Kidney (tissue), 13 donors: ENCODE measurements at regions not wholly inside any gene's neighbourhood (a gene's known extent, or its start where the extent isn't known, plus 50 kb on each side); places are given as distances from the start of the nearest gene placed in this dataset.

Experiments
- DNase-seq, 5 donors: peaks; one replicate each; pipeline ENCODE4 v3.0.0-alpha.2; 2013 to 2020
- FAIRE-seq: peaks from 2 replicates; lab custom pipeline; 2012; peaks lifted over from hg19 to GRCh38; lab: Jason Lieb, UNC
- H3K27ac ChIP-seq, 2 donors: one replicate each; pipeline ENCODE4 v1.7.0; 2013; ENCODE audit warnings: low read depth in 2 of 2, low read length in 2 of 2, inconsistent platforms in 1 of 2
- H3K27me3 ChIP-seq: one replicate; pipeline ENCODE4 v1.7.1; 2013; ENCODE audit warnings: low read length, inconsistent platforms; ENCODE audit not compliant: control insufficient read depth, insufficient read depth
- H3K36me3 ChIP-seq, 3 donors: one replicate each; pipeline versions ENCODE4 v1.7.0 to v1.7.1; 2013; ENCODE audit warnings: low read length in 3 of 3, control low read depth in 1 of 3, inconsistent platforms in 1 of 3; ENCODE audit not compliant: insufficient read depth in 3 of 3, control insufficient read depth in 2 of 3
- H3K4me1 ChIP-seq, 3 donors: one replicate each; pipeline versions ENCODE4 v1.7.0 to v1.7.1; 2013; ENCODE audit warnings: low read length in 3 of 3, inconsistent platforms in 1 of 3, low read depth in 1 of 3; ENCODE audit not compliant: control insufficient read depth in 2 of 3, insufficient read depth in 2 of 3
- H3K4me3 ChIP-seq, 3 donors: one replicate each; pipeline versions ENCODE4 v1.7.0 to v1.8.1; 2013; ENCODE audit warnings: low read length in 3 of 3, control low read depth in 1 of 3, inconsistent platforms in 1 of 3
- H3K9ac ChIP-seq, 3 donors: one replicate each; pipeline versions ENCODE4 v1.7.0 to v1.7.1; 2013; ENCODE audit warnings: low read length in 3 of 3, control low read depth in 1 of 3, inconsistent platforms in 1 of 3
- H3K9me3 ChIP-seq, 3 donors: one replicate each; pipeline versions ENCODE4 v1.7.0 to v1.7.1; 2013; ENCODE audit warnings: low read length in 3 of 3, control low read depth in 1 of 3, inconsistent platforms in 1 of 3; ENCODE audit not compliant: control insufficient read depth in 2 of 3, insufficient read depth in 1 of 3
- CTCF ChIP-seq: IDR thresholded peaks from 3 replicates; pipeline ENCODE4 v1.5.1; 2012; ENCODE audit warnings: mild to moderate bottlenecking, moderate library complexity, borderline replicate concordance; ENCODE audit not compliant: insufficient read depth; ENCODE audit errors: extremely low read depth
- intact Hi-C: fragments of 100-400 bp; cut with DNase I; formaldehyde crosslinking; loops from one replicate; pipeline ENCODE4 v1.11.1; 2022
- donor health status: control.
- donor health status: control.
- donor health status: control.
- donor health status: control.
- donor health status: control.
- donor health status: DM: yes; HTN: yes; CAD: no.
- donor health status: Normal renal cell carcinoma (clear cell type).

- H3K9me3 ChIP-seq: no peaks in the 10 kb centered on the region
- no peaks in the 10 kb centered on the region for H3K36me3 ChIP-seq
- no peaks in the 10 kb centered on the region for H3K4me1 ChIP-seq
- FAIRE-seq (no peak), DNase-seq (no peak)
- intact Hi-C loops: no loop called here
- no peak for TF ChIP-seq CTCF
- H3K4me3 ChIP-seq: no peak overlapping the region
- H3K9ac ChIP-seq: no peak overlapping the region
- no peaks in the 10 kb centered on the region for H3K27me3 ChIP-seq
- no peak overlapping the region for H3K27ac ChIP-seq
These were observed 521.9 kb downstream of the TBC1D22A start for GRCh38 chr22:47284360-47284759.

- no peak overlapping the region for H3K9ac ChIP-seq
- intact Hi-C loops: no loop called here
- DNase-seq (peak in 4 of 5 donors; percentile 28 to 42 (median 32)), FAIRE-seq (no peak)
- H3K27ac ChIP-seq: no peak overlapping the region
- TF ChIP-seq CTCF: no peak
- H3K9me3 ChIP-seq: no peaks in the 10 kb centered on the region
- H3K4me3 ChIP-seq: no peak overlapping the region
- H3K27me3 ChIP-seq: no peaks in the 10 kb centered on the region
- H3K4me1 ChIP-seq: no peaks in the 10 kb centered on the region
- no peaks in the 10 kb centered on the region for H3K36me3 ChIP-seq
These were observed 521.3 kb downstream of the TBC1D22A start for GRCh38 chr22:47283616-47284270.

- no peak overlapping the region for H3K4me3 ChIP-seq
- H3K9me3 ChIP-seq: no peaks in the 10 kb centered on the region
- H3K9ac ChIP-seq: no peak overlapping the region
- FAIRE-seq (no peak), DNase-seq (peak in 1 of 5 donors; percentile 46)
- no peaks in the 10 kb centered on the region for H3K36me3 ChIP-seq
- no peaks in the 10 kb centered on the region for H3K27me3 ChIP-seq
- no peak overlapping the region for H3K27ac ChIP-seq
- intact Hi-C loops: no loop called here
- H3K4me1 ChIP-seq: no peaks in the 10 kb centered on the region
- TF ChIP-seq CTCF: no peak
These were observed 520.4 kb downstream of the TBC1D22A start for GRCh38 chr22:47282851-47283250.

- intact Hi-C loops: no loop called here
- no peak for TF ChIP-seq CTCF
- peak in 1 of 5 donors; percentile 67 for DNase-seq
- no peaks in the 10 kb centered on the region for H3K27me3 ChIP-seq
- H3K4me3 ChIP-seq: no peak overlapping the region
- no peaks in the 10 kb centered on the region for H3K36me3 ChIP-seq
- no peak for FAIRE-seq
- no peak overlapping the region for H3K9ac ChIP-seq
- H3K9me3 ChIP-seq: no peaks in the 10 kb centered on the region
- no peaks in the 10 kb centered on the region for H3K4me1 ChIP-seq
- H3K27ac ChIP-seq: no peak overlapping the region
These were observed 519.9 kb downstream of the TBC1D22A start for GRCh38 chr22:47282366-47282765.
